HG02759 (cell line): ENCODE measurements at regions not wholly inside any gene's neighbourhood (a gene's known extent, or its start where the extent isn't known, plus 50 kb on each side); places are given as distances from the start of the nearest gene placed in this dataset.
A peak's percentile ranks its signal among the peaks of the same experiment; 100 is the strongest.
"Not testable (repeated sequence)": the region's sequence is repeated elsewhere in the genome, so short reads cannot be mapped to it uniquely, and the experiment has no call there.

Experiments
- ATAC-seq: cut with Tn5 transposase; IDR thresholded peaks from one replicate; pipeline ENCODE4 v1.9.1; 2021; ENCODE audit warnings: mild to moderate bottlenecking, moderate library complexity; ENCODE audit not compliant: unreplicated experiment

DNA sequence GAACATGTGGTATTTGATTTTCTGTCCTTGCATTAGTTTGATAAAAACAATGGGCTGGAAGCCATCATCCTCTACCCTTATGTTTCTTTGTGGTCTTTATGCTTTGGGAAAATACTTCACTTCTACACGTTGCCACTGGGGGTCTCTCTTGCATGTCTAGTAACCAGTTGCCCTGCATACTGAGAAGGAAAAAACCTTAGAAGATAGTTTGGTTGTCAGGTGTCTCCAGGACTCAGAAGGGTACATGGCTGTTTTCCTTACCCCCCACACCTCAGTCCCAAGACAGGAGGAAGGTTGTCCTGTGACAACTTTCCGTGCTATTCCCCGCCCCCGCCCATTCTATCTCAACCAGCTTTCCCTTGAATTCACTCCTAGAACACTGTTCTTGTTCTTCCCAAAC, 62.1 kb upstream of the LANCL3 start:
- peak; percentile 58 for ATAC-seq

DNA sequence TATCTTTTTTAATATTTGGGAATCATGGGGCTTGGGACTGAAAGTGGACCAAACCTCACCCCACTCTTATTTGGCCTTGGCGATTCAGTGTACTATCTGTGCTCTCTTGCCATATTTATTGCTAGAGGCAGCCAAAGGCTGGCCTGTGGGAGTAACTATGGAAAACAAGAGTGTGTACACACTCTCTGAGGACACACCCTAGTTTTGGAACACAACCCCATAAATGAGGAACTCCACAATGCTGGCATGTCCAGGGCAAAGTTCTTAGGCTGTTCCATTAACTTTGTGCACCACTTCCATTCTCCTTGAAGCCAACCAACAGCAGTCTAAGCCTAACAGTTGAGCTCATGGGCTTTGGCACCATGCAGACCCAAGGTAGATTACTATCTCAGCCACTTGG, 54.9 kb upstream of the LANCL3 start:
- not testable (repeated sequence) for ATAC-seq

DNA sequence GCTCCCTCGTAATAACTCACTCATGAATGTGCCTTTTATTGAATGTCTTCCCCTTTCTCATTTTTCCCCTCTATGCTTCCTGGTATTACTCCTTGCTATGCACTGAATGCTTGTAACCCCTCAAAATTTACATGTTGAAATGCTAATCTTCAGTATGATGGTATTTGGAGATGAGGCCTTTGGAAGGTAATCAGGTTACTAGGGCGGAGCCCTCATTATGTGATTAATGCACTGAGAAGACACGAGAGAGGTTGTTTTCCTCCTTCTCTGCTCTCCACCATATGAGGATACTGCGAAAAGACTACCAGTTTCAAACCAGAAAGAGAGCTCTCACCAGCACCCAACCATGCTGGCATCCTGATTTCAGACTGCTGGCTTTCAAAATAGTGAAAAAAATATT, 52.2 kb upstream of the LANCL3 start:
- not testable (repeated sequence) for ATAC-seq

DNA sequence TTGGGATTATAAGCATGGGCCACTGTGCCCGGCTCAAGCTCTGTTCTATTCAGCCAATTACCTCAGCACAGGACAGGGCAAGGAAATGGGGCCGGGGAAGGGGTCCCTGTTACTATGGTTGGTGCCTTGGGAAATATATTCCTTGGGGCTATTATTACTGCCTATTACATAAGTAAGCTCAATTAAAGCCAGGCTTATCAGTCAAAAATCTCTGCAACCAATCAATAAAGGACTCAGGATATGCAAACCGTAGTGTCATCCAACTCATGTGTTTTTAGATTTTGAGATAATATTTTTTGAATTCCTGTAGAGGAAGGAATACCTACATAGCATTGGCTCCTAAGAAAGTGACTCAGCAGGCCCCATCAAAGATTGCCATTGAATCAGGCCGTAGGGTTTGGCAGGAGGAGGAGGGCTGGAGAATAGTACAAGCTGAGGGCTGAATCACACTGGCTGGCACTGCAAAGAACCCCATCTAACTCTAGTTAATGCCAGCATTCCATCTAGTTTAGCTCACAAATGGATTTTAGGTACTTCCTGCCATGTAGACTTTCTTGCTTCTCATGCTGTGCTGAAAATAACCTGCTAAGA, 50.5 kb upstream of the LANCL3 start:
- not testable (repeated sequence) for ATAC-seq
